ENCODE measurements at regions not wholly inside any gene's neighbourhood (a gene's known extent, or its start where the extent isn't known, plus 50 kb on each side); places are given as distances from the start of the nearest gene placed in this dataset.

- no peak for TF ChIP-seq EZH2phosphoT487 (IDR thresholded peaks at IDR 0.05; ENCODE audit: low read depth)
- TF ChIP-seq CTCF (IDR thresholded peaks at IDR 0.05; ENCODE audit: low read depth, low read length): no peak
Measured at GRCh38 chr1:117812869-117813511, 116.4 kb downstream of the GDAP2 start.

All from OCI-LY3 (cell line).